Activated T-cell treated with anti-CD3 and anti-CD28 coated beads for 24 hours (primary cell): ENCODE measurements at regions not wholly inside any gene's neighbourhood (a gene's known extent, or its start where the extent isn't known, plus 50 kb on each side); places are given as distances from the start of the nearest gene placed in this dataset.
"Not testable (repeated sequence)": the region's sequence is repeated elsewhere in the genome, so short reads cannot be mapped to it uniquely, and the experiment has no call there.

Source experiments
- DNase-seq: peaks from one replicate; pipeline ENCODE4 v3.0.0-alpha.2; 2020; ENCODE audit warnings: low read depth

- DNase-seq = no peak
These were observed 71.5 kb upstream of the DAAM1 start for GRCh38 chr14:59116984-59117415.

- no peak for DNase-seq
These were observed 70.5 kb upstream of the DAAM1 start for GRCh38 chr14:59117754-59118528.

GRCh38 chr14:59120921-59121320 is 67.5 kb upstream of the DAAM1 start:
- DNase-seq = no peak

GRCh38 chr14:59123531-59123930 is 64.9 kb upstream of the DAAM1 start:
- no peak for DNase-seq

- DNase-seq = no peak
These were observed 64.5 kb upstream of the DAAM1 start for GRCh38 chr14:59123975-59124374.

GRCh38 chr14:59125156-59125555 is 63.3 kb upstream of the DAAM1 start:
- DNase-seq = no peak

GRCh38 chr14:59126714-59127436 is 61.6 kb upstream of the DAAM1 start:
- no peak for DNase-seq

- DNase-seq = no peak
These were observed 61.1 kb upstream of the DAAM1 start for GRCh38 chr14:59127437-59127732.

- no peak for DNase-seq
These were observed 58.0 kb upstream of the DAAM1 start for GRCh38 chr14:59130462-59130861.

GRCh38 chr14:59131938-59132795 is 56.3 kb upstream of the DAAM1 start:
- no peak for DNase-seq

- DNase-seq = no peak
These were observed 55.5 kb upstream of the DAAM1 start for GRCh38 chr14:59132796-59133494.

GRCh38 chr14:59133709-59134108 is 54.8 kb upstream of the DAAM1 start:
- DNase-seq = no peak

GRCh38 chr14:59134307-59134706 is 54.2 kb upstream of the DAAM1 start:
- DNase-seq = no peak

- no peak for DNase-seq
These were observed 51.2 kb upstream of the DAAM1 start for GRCh38 chr14:59137256-59137655.

GRCh38 chr14:59138576-59138975 is 49.9 kb upstream of the DAAM1 start:
- DNase-seq = not testable (repeated sequence)
